ENCODE measurements at regions not wholly inside any gene's neighbourhood (a gene's known extent, or its start where the extent isn't known, plus 50 kb on each side); places are given as distances from the start of the nearest gene placed in this dataset.

GRCh38 chr2:219916726-219917440, 289.5 kb downstream of the SLC4A3 start:
- Histone ChIP-seq H3K27me3 (no peaks in the 10 kb centered on the region), H3K9me3 (no peaks in the 10 kb centered on the region), H3K4me3 (no peak overlapping the region), H3K27ac (no peak overlapping the region), H3K36me3 (no peaks in the 10 kb centered on the region), H3K4me1 (peaks cover 0 to 4% of the 10 kb centered on the region in 2 donors)
- DNase-seq (ENCODE audit: low spot score in 2 of 2): no peak
- intact Hi-C loops (cut with DNase I): no loop called here
- TF ChIP-seq CTCF (IDR thresholded peaks at IDR 0.05): no peak

DNA sequence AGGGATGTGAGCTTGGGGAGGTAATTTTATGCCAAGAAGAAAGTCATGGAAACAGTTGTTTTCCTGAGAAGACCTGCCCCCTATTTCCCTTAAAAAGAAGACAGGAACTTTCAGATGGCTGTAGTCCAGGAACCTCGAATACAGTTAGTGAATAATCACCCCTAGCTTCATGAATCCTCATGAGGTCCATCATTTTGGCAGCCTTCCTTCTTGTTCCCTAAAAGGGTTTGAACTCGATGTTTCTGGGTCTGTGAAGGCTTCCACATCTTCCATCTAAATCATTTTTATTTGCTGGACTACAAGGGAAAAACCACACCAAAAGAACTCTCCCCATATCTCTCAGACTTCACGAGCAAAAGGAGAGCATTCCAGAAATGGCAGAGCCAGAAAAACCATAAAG, 290.8 kb downstream of the SLC4A3 start:
- no peaks in the 10 kb centered on the region for H3K27me3 ChIP-seq
- H3K9me3 ChIP-seq: no peaks in the 10 kb centered on the region
- H3K4me3 ChIP-seq: no peak overlapping the region
- no peak for TF ChIP-seq CTCF (IDR thresholded peaks at IDR 0.05)
- no peak overlapping the region for H3K27ac ChIP-seq
- no peaks in the 10 kb centered on the region for H3K36me3 ChIP-seq
- H3K4me1 ChIP-seq: peaks cover 0 to 4% of the 10 kb centered on the region in 2 donors
- no peak for DNase-seq (ENCODE audit: low spot score in 2 of 2)
- intact Hi-C loops (cut with DNase I): no loop called here

DNA sequence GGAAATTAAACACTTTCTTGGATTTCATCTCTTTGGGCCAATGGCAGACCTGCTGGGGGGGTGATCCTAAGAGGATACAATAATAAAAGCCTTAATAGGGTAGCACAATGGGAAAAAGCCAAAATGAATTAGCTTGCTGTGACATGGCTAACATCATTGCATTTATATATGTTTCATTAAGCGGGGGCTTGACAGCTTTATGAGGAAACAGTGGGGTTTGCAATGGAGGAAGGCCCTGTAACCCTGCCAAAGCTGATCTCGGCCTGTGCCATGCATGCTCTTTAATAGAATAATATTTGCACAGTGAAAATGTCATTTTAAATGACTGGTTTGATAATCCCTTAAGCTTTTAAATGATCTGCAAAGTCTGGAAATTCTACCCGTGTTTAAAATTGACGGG, 291.5 kb downstream of the SLC4A3 start:
- Histone ChIP-seq H3K27ac (no peak overlapping the region), H3K36me3 (no peaks in the 10 kb centered on the region), H3K27me3 (no peaks in the 10 kb centered on the region), H3K4me3 (no peak overlapping the region), H3K4me1 (peaks cover 0 to 4% of the 10 kb centered on the region in 2 donors), H3K9me3 (no peaks in the 10 kb centered on the region)
- DNase-seq (ENCODE audit: low spot score in 2 of 2): no peak
- no peak for TF ChIP-seq CTCF (IDR thresholded peaks at IDR 0.05)
- intact Hi-C loops (cut with DNase I): no loop called here

- Histone ChIP-seq H3K9me3 (no peaks in the 10 kb centered on the region), H3K27me3 (no peaks in the 10 kb centered on the region), H3K36me3 (no peaks in the 10 kb centered on the region), H3K27ac (no peak overlapping the region), H3K4me3 (no peak overlapping the region), H3K4me1 (peaks cover 0 to 4% of the 10 kb centered on the region in 2 donors)
- TF ChIP-seq CTCF (IDR thresholded peaks at IDR 0.05): no peak
- intact Hi-C loops (cut with DNase I): no loop called here
- DNase-seq (ENCODE audit: low spot score in 2 of 2): no peak
Observed at GRCh38 chr2:219919506-219919905, 292.1 kb downstream of the SLC4A3 start.

GRCh38 chr2:219929835-219930234, 302.4 kb downstream of the SLC4A3 start:
- intact Hi-C loops (cut with DNase I): no loop called here
- Histone ChIP-seq H3K27ac (no peak overlapping the region), H3K36me3 (no peaks in the 10 kb centered on the region), H3K4me3 (no peak overlapping the region), H3K27me3 (no peaks in the 10 kb centered on the region), H3K4me1 (no peaks in the 10 kb centered on the region), H3K9me3 (no peaks in the 10 kb centered on the region)
- no peak for TF ChIP-seq CTCF (IDR thresholded peaks at IDR 0.05)
- no peak for DNase-seq (ENCODE audit: low spot score in 2 of 2)

DNA sequence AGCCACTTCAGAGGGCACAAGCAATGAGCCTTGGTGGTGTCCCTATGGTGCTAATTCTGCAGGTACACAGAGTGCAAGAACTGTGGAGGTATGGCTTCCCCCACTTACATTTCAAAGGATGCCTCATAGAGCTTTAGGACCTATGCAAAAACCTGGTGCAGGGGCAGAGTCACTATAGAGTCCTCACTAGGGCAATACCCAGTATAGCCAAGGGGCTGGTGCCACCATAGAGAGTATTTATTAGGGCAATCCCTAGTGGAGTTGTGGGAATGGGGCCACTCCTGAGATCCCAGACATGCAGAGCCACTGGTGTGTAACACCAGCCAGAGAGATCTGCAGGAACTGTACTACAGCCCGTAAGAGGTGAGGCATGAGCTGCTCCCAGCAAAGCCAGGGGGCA, 312.2 kb downstream of the SLC4A3 start:
- no peak for TF ChIP-seq CTCF (IDR thresholded peaks at IDR 0.05)
- no peaks in the 10 kb centered on the region for H3K36me3 ChIP-seq
- DNase-seq (ENCODE audit: low spot score in 2 of 2): no peak
- H3K4me3 ChIP-seq: no peak overlapping the region
- intact Hi-C loops (cut with DNase I): no loop called here
- no peaks in the 10 kb centered on the region for H3K27me3 ChIP-seq
- no peaks in the 10 kb centered on the region for H3K4me1 ChIP-seq
- peaks cover 0 to 3% of the 10 kb centered on the region in 2 donors for H3K9me3 ChIP-seq
- no peak overlapping the region for H3K27ac ChIP-seq

All from ascending aorta (tissue), 2 donors.